ENCODE measurements at regions not wholly inside any gene's neighbourhood (a gene's known extent, or its start where the extent isn't known, plus 50 kb on each side); places are given as distances from the start of the nearest gene placed in this dataset.

GRCh38 chr13:99908140-99908803, 63.3 kb downstream of the ZIC5 start (continued):
- TF ChIP-seq AKNA (CRISPR knock-in tag; IDR thresholded peaks at IDR 0.05; ENCODE audit: borderline replicate concordance) (no peak), ZNF24 (IDR thresholded peaks at IDR 0.05) (no peak), XBP1 (CRISPR knock-in tag; IDR thresholded peaks at IDR 0.05) (no peak), ZEB1 (IDR thresholded peaks at IDR 0.05; ENCODE audit: insufficient replicate concordance, low read depth) (no peak), ZNF12 (CRISPR knock-in tag; IDR thresholded peaks at IDR 0.05) (no peak), ZNF772 (CRISPR knock-in tag; IDR thresholded peaks at IDR 0.05) (no peak), ZNF136 (CRISPR knock-in tag; IDR thresholded peaks at IDR 0.05; ENCODE audit: low read depth) (no peak), ZNF280B (CRISPR knock-in tag; IDR thresholded peaks at IDR 0.05; ENCODE audit: borderline replicate concordance) (no peak), ZNF225 (CRISPR knock-in tag; IDR thresholded peaks at IDR 0.05) (no peak), HDAC2 (CRISPR knock-in tag; IDR thresholded peaks at IDR 0.05) (no peak), HCFC1 (IDR thresholded peaks at IDR 0.05; ENCODE audit: low read depth, low read length) (no peak), NCOA2 (CRISPR knock-in tag; IDR thresholded peaks at IDR 0.05) (no peak), ZNF329 (CRISPR knock-in tag; IDR thresholded peaks at IDR 0.05; ENCODE audit: low read depth) (no peak), ZNF557 (CRISPR knock-in tag; IDR thresholded peaks at IDR 0.05) (no peak)
- TF ChIP-seq, protein P1, sequence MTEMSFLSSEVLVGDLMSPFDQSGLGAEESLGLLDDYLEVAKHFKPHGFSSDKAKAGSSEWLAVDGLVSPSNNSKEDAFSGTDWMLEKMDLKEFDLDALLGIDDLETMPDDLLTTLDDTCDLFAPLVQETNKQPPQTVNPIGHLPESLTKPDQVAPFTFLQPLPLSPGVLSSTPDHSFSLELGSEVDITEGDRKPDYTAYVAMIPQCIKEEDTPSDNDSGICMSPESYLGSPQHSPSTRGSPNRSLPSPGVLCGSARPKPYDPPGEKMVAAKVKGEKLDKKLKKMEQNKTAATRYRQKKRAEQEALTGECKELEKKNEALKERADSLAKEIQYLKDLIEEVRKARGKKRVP (CRISPR knock-in tag; IDR thresholded peaks at IDR 0.05) = 0 out of 4 replicates have a peak, but pooled peaks of 1 of the 2 experiments have one; percentile 22
- TF ChIP-seq, protein P2, sequence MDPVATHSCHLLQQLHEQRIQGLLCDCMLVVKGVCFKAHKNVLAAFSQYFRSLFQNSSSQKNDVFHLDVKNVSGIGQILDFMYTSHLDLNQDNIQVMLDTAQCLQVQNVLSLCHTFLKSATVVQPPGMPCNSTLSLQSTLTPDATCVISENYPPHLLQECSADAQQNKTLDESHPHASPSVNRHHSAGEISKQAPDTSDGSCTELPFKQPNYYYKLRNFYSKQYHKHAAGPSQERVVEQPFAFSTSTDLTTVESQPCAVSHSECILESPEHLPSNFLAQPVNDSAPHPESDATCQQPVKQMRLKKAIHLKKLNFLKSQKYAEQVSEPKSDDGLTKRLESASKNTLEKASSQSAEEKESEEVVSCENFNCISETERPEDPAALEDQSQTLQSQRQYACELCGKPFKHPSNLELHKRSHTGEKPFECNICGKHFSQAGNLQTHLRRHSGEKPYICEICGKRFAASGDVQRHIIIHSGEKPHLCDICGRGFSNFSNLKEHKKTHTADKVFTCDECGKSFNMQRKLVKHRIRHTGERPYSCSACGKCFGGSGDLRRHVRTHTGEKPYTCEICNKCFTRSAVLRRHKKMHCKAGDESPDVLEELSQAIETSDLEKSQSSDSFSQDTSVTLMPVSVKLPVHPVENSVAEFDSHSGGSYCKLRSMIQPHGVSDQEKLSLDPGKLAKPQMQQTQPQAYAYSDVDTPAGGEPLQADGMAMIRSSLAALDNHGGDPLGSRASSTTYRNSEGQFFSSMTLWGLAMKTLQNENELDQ (CRISPR knock-in tag; IDR thresholded peaks at IDR 0.05; ENCODE audit: borderline replicate concordance) = no peak
- TF ChIP-seq, protein P3, sequence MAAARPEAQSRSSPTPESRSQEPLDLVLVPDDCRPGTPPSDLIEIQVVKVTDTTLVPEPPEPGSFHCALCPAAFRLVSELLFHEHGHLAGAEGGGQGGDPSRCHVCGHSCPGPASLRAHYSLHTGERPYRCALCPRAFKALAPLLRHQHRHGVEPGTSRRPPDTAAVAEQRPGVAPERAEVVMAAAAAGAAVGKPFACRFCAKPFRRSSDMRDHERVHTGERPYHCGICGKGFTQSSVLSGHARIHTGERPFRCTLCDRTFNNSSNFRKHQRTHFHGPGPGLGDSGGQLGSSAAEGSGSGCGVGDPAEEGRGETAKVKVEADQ (CRISPR knock-in tag; IDR thresholded peaks at IDR 0.05; ENCODE audit: borderline replicate concordance) = no peak
